Small intestine (tissue), 7 donors: ENCODE measurements at regions not wholly inside any gene's neighbourhood (a gene's known extent, or its start where the extent isn't known, plus 50 kb on each side); places are given as distances from the start of the nearest gene placed in this dataset.

ENCODE experiments used
- DNase-seq, 2 donors: peaks; one replicate each; pipeline versions ENCODE4 v3.0.0 to v3.0.0-alpha.2; 2013
- FAIRE-seq: peaks from 2 replicates; lab custom pipeline; 2012; peaks lifted over from hg19 to GRCh38; lab: Jason Lieb, UNC
- H3K27ac ChIP-seq, 3 donors: one replicate each; pipeline ENCODE4 v1.5.1; 2013; ENCODE audit warnings: low read length in 2 of 3, mild to moderate bottlenecking in 2 of 3, control low read depth in 1 of 3, inconsistent platforms in 1 of 3, low read depth in 1 of 3, moderate library complexity in 1 of 3
- H3K27me3 ChIP-seq, 3 donors: one replicate each; pipeline ENCODE4 v1.6.1; 2013; ENCODE audit warnings: low read length in 3 of 3, inconsistent platforms in 1 of 3; ENCODE audit not compliant: control insufficient read depth in 3 of 3, insufficient read depth in 3 of 3
- H3K36me3 ChIP-seq, 3 donors: one replicate each; pipeline ENCODE4 v1.6.1; 2013; ENCODE audit warnings: low read length in 3 of 3, inconsistent platforms in 1 of 3, low read depth in 1 of 3, mild to moderate bottlenecking in 1 of 3, moderate library complexity in 1 of 3; ENCODE audit not compliant: control insufficient read depth in 3 of 3, insufficient read depth in 2 of 3
- H3K4me1 ChIP-seq, 3 donors: one replicate each; pipeline ENCODE4 v1.6.1; 2013; ENCODE audit warnings: low read length in 2 of 3, inconsistent platforms in 1 of 3, low read depth in 1 of 3, mild to moderate bottlenecking in 1 of 3, moderate library complexity in 1 of 3; ENCODE audit not compliant: control insufficient read depth in 3 of 3, insufficient read depth in 2 of 3
- H3K4me3 ChIP-seq, 3 donors: one replicate each; pipeline ENCODE4 v1.5.1; 2013; ENCODE audit warnings: low read length in 3 of 3, control low read depth in 1 of 3, inconsistent platforms in 1 of 3, low read depth in 1 of 3, mild to moderate bottlenecking in 1 of 3, moderate library complexity in 1 of 3
- H3K9me3 ChIP-seq, 2 donors: one replicate each; pipeline ENCODE4 v1.6.1; 2013; ENCODE audit warnings: low read depth in 1 of 2, low read length in 1 of 2; ENCODE audit not compliant: control insufficient read depth in 2 of 2, insufficient read depth in 1 of 2
- WGBS, 3 donors: extraction: QIAGEN DNeasy Blood & Tissue Kit; methylation state at CpG; one replicate each; pipeline ENCODE4 v1.1.7; 2013; 5-methylcytosine and 5-hydroxymethylcytosine counted together
- donor health status: healthy with polysubstance abuse.
- donor health status: control.
- donor health status: control.
- donor health status: Bipolar disorder and iron deficiency.
- donor health status: healthy.

GRCh38 chr2:220300806-220301205 lies 673.4 kb downstream of the SLC4A3 start:
- no peaks in the 10 kb centered on the region for H3K4me1 ChIP-seq
- no peak overlapping the region for H3K4me3 ChIP-seq
- 72 to 81% (median 77%) methylated on average over 3 of the region's 3 CpGs for WGBS, 3 donors
- H3K27me3 ChIP-seq, result no peaks in the 10 kb centered on the region
- no peaks in the 10 kb centered on the region for H3K36me3 ChIP-seq
- no peaks in the 10 kb centered on the region for H3K9me3 ChIP-seq
- no peak for DNase-seq
- FAIRE-seq, result no peak
- H3K27ac ChIP-seq, result no peak overlapping the region

GRCh38 chr2:220302756-220303155 lies 675.3 kb downstream of the SLC4A3 start:
- H3K9me3 ChIP-seq, result no peaks in the 10 kb centered on the region
- no peak overlapping the region for H3K27ac ChIP-seq
- FAIRE-seq, result no peak
- H3K4me3 ChIP-seq, result no peak overlapping the region
- H3K27me3 ChIP-seq, result no peaks in the 10 kb centered on the region
- no peak for DNase-seq
- H3K4me1 ChIP-seq, result no peaks in the 10 kb centered on the region
- H3K36me3 ChIP-seq, result no peaks in the 10 kb centered on the region
- WGBS, 3 donors, result 67 to 74% (median 71%) methylated on average over 1 of the region's 1 CpG

- H3K9me3 ChIP-seq, result no peaks in the 10 kb centered on the region
- no peaks in the 10 kb centered on the region for H3K4me1 ChIP-seq
- no peaks in the 10 kb centered on the region for H3K27me3 ChIP-seq
- WGBS, 3 donors, result 71 to 81% (median 76%) methylated on average over 1 of the region's 1 CpG
- FAIRE-seq (no peak), DNase-seq (no peak)
- H3K4me3 ChIP-seq, result no peak overlapping the region
- no peak overlapping the region for H3K27ac ChIP-seq
- no peaks in the 10 kb centered on the region for H3K36me3 ChIP-seq
Observed at GRCh38 chr2:220309215-220309614, 681.8 kb downstream of the SLC4A3 start.

GRCh38 chr2:220310451-220310861 lies 683.0 kb downstream of the SLC4A3 start:
- FAIRE-seq (no peak), DNase-seq (no peak)
- no peaks in the 10 kb centered on the region for H3K9me3 ChIP-seq
- no peak overlapping the region for H3K27ac ChIP-seq
- no peaks in the 10 kb centered on the region for H3K36me3 ChIP-seq
- no peak overlapping the region for H3K4me3 ChIP-seq
- no peaks in the 10 kb centered on the region for H3K4me1 ChIP-seq
- WGBS, 3 donors, result 81 to 89% (median 87%) methylated on average over 1 of the region's 1 CpG
- H3K27me3 ChIP-seq, result no peaks in the 10 kb centered on the region

- Histone ChIP-seq H3K36me3 (no peaks in the 10 kb centered on the region), H3K27ac (no peak overlapping the region), H3K9me3 (no peaks in the 10 kb centered on the region), H3K4me1 (no peaks in the 10 kb centered on the region), H3K27me3 (no peaks in the 10 kb centered on the region), H3K4me3 (no peak overlapping the region)
- DNase-seq (no peak), FAIRE-seq (no peak)
- WGBS, 3 donors, result 71 to 78% (median 78%) methylated on average over 4 of the region's 4 CpGs
Observed at GRCh38 chr2:220315098-220315823, 687.8 kb downstream of the SLC4A3 start.

GRCh38 chr2:220318037-220318436 lies 690.6 kb downstream of the SLC4A3 start:
- Histone ChIP-seq H3K27me3 (no peaks in the 10 kb centered on the region), H3K4me1 (no peaks in the 10 kb centered on the region), H3K4me3 (no peak overlapping the region), H3K9me3 (no peaks in the 10 kb centered on the region), H3K36me3 (no peaks in the 10 kb centered on the region), H3K27ac (no peak overlapping the region)
- 60 to 68% (median 64%) methylated on average over 2 of the region's 2 CpGs for WGBS, 3 donors
- FAIRE-seq, result no peak
- no peak for DNase-seq

- no peaks in the 10 kb centered on the region for H3K27me3 ChIP-seq
- DNase-seq (no peak), FAIRE-seq (no peak)
- no peak overlapping the region for H3K4me3 ChIP-seq
- no peak overlapping the region for H3K27ac ChIP-seq
- 14 to 39% (median 24%) methylated on average over 1 of the region's 1 CpG for WGBS, 3 donors
- H3K36me3 ChIP-seq, result no peaks in the 10 kb centered on the region
- H3K9me3 ChIP-seq, result no peaks in the 10 kb centered on the region
- H3K4me1 ChIP-seq, result no peaks in the 10 kb centered on the region
Observed at GRCh38 chr2:220318508-220318907, 691.1 kb downstream of the SLC4A3 start.

GRCh38 chr2:220320326-220320725 lies 692.9 kb downstream of the SLC4A3 start:
- no peak overlapping the region for H3K27ac ChIP-seq
- H3K36me3 ChIP-seq, result no peaks in the 10 kb centered on the region
- WGBS, 3 donors, result 59 to 69% (median 66%) methylated on average over 2 of the region's 2 CpGs
- H3K9me3 ChIP-seq, result no peaks in the 10 kb centered on the region
- no peaks in the 10 kb centered on the region for H3K27me3 ChIP-seq
- DNase-seq (no peak), FAIRE-seq (no peak)
- no peak overlapping the region for H3K4me3 ChIP-seq
- no peaks in the 10 kb centered on the region for H3K4me1 ChIP-seq

- H3K36me3 ChIP-seq, result no peaks in the 10 kb centered on the region
- no peaks in the 10 kb centered on the region for H3K27me3 ChIP-seq
- no peak overlapping the region for H3K4me3 ChIP-seq
- 82 to 87% (median 85%) methylated on average over 1 of the region's 1 CpG for WGBS, 3 donors
- DNase-seq (no peak), FAIRE-seq (no peak)
- no peak overlapping the region for H3K27ac ChIP-seq
- no peaks in the 10 kb centered on the region for H3K4me1 ChIP-seq
- no peaks in the 10 kb centered on the region for H3K9me3 ChIP-seq
Observed at GRCh38 chr2:220332886-220333285, 705.5 kb downstream of the SLC4A3 start.
